Lower leg skin (tissue), 3 donors: ENCODE measurements at regions not wholly inside any gene's neighbourhood (a gene's known extent, or its start where the extent isn't known, plus 50 kb on each side); places are given as distances from the start of the nearest gene placed in this dataset.

Experiments used
- CTCF ChIP-seq, 3 donors: fragments of 450-650 bp; IDR thresholded peaks; one replicate each; pipeline ENCODE4 v1.5.1; 2016; ENCODE audit warnings: antibody characterized with exemption in 3 of 3, mild to moderate bottlenecking in 3 of 3, moderate library complexity in 2 of 3
- POLR2A ChIP-seq, 2 donors: fragments of 450-650 bp; IDR thresholded peaks; one replicate each; pipeline ENCODE4 v1.6.1; 2016 to 2017; ENCODE audit warnings: antibody characterized with exemption in 2 of 2, mild to moderate bottlenecking in 1 of 2, moderate library complexity in 1 of 2

GRCh38 chr16:56109994-56110393 is 81.3 kb upstream of the GNAO1 start:
- TF ChIP-seq POLR2A (IDR thresholded peaks at IDR 0.05) = no peak
- no peak for TF ChIP-seq CTCF (IDR thresholded peaks at IDR 0.05)
